AG09319 (cell line): ENCODE measurements at regions not wholly inside any gene's neighbourhood (a gene's known extent, or its start where the extent isn't known, plus 50 kb on each side); places are given as distances from the start of the nearest gene placed in this dataset.

ENCODE experiments used
- DNase-seq: peaks from one replicate; pipeline ENCODE4 v3.0.0-alpha.2; 2010; ENCODE audit warnings: low read depth; ENCODE audit errors: extremely low read depth
- TF ChIP-seq, protein P1 (sequence below): IDR thresholded peaks from 2 replicates; pipeline ENCODE4 v1.5.1; 2011; ENCODE audit warnings: low read depth, mild to moderate bottlenecking, inconsistent platforms, low read length, moderate library complexity

GRCh38 chr1:55943012-55943411 is 636.4 kb downstream of the PLPP3 start:
- TF ChIP-seq, protein P1, sequence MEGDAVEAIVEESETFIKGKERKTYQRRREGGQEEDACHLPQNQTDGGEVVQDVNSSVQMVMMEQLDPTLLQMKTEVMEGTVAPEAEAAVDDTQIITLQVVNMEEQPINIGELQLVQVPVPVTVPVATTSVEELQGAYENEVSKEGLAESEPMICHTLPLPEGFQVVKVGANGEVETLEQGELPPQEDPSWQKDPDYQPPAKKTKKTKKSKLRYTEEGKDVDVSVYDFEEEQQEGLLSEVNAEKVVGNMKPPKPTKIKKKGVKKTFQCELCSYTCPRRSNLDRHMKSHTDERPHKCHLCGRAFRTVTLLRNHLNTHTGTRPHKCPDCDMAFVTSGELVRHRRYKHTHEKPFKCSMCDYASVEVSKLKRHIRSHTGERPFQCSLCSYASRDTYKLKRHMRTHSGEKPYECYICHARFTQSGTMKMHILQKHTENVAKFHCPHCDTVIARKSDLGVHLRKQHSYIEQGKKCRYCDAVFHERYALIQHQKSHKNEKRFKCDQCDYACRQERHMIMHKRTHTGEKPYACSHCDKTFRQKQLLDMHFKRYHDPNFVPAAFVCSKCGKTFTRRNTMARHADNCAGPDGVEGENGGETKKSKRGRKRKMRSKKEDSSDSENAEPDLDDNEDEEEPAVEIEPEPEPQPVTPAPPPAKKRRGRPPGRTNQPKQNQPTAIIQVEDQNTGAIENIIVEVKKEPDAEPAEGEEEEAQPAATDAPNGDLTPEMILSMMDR = no peak
- no peak for DNase-seq

DNA sequence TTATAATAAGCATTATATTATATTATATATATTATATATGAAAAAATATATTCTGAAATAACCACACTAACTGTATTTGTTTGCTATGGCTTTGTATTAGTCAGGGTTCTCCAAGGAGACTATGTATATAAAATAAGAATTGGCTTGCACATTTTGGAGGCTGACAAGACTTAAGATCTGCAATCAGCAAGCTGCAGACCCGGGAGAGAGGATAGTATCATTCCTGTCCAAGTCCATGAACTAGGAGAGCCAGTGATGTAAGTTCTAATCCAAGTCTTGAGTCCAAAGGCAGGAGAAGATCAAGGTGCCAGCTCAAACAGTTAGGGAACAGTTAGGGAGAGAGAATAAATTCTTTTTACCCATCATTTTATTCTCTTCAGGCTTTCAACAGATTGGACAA is 639.5 kb downstream of the PLPP3 start:
- DNase-seq = no peak

GRCh38 chr1:55938861-55939260 is 640.5 kb downstream of the PLPP3 start:
- TF ChIP-seq, protein P1 = no peak
- DNase-seq = no peak

More for the DNA sequence above, 639.5 kb downstream of the PLPP3 start:
- TF ChIP-seq, protein P1 = no peak

- TF ChIP-seq, protein P1 = no peak
- no peak for DNase-seq
Measured at GRCh38 chr1:55938376-55938850, 641.0 kb downstream of the PLPP3 start.

GRCh38 chr1:55937840-55938375 is 641.5 kb downstream of the PLPP3 start:
- DNase-seq = no peak
- TF ChIP-seq, protein P1 = no peak

DNA sequence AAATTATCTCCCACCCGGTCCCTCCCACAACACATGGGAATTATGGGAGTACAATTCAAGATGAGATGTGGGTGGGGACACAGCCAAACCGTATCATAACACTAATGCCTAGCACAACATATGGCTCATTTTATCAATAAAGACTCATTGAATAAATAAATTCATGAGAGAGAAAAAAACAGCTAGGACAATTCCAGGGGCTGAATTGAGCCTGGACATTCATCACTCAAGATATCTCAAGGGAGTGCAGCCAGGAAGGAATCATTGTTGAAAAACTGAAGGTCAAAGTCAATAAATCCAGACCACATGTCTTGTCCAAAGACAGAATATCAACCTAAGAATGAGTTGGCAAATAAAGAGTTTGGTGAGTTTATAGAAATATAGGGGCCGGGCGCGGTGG is 644.1 kb downstream of the PLPP3 start:
- TF ChIP-seq, protein P1 = no peak

DNA sequence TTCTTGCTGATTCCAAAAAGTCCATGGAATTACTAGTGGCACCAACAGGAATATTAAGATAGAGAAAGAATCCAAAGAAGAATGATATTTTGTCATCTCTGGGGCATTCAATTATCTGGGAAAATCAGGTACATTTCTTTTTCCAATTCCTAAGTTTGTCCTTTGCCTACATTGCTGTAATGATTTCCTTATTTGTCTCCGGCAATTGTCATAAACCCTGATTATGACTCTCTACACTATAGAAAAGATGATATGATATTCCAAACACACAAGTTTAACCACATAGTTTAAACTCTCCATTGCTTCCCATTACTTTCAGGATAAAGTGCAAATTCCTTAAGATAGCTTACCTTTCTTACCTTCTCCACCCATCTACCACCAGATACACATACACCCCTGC is 647.0 kb downstream of the PLPP3 start:
- TF ChIP-seq, protein P1 = no peak
- no peak for DNase-seq

More for the DNA sequence above, 644.1 kb downstream of the PLPP3 start:
- no peak for DNase-seq
